AG04449 (cell line): ENCODE measurements at regions not wholly inside any gene's neighbourhood (a gene's known extent, or its start where the extent isn't known, plus 50 kb on each side); places are given as distances from the start of the nearest gene placed in this dataset.
A peak's percentile ranks its signal among the peaks of the same experiment; 100 is the strongest.

Experiments
- CTCF ChIA-PET: fragments of 350-600 bp; formaldehyde crosslinking; extraction: SDS; loops from one replicate; lab custom pipeline; 2021; ENCODE audit warnings: antibody characterized with exemption; lab: Yijun Ruan, JAX
- POLR2A ChIA-PET: fragments of 400-600, 350-600 bp; formaldehyde crosslinking; extraction: SDS; loops from one replicate; lab custom pipeline; 2020; ENCODE audit warnings: antibody characterized with exemption, inconsistent platforms; lab: Yijun Ruan, JAX
- DNase-seq: peaks from one replicate; pipeline ENCODE4 v3.0.0-alpha.2; 2010; ENCODE audit warnings: low read depth, low spot score
- H3K4me3 ChIP-seq: 2 replicates; pipeline ENCODE4 v1.5.1; 2011; ENCODE audit warnings: low read depth, mild to moderate bottlenecking, control low read depth, low read length
- TF ChIP-seq, protein P1 (sequence below): IDR thresholded peaks from one replicate; pipeline ENCODE4 v1.5.1; 2011; ENCODE audit warnings: mild to moderate bottlenecking, moderate library complexity, low read length, control low read depth, inconsistent platforms; ENCODE audit not compliant: insufficient read depth; ENCODE audit errors: missing control alignments

DNA sequence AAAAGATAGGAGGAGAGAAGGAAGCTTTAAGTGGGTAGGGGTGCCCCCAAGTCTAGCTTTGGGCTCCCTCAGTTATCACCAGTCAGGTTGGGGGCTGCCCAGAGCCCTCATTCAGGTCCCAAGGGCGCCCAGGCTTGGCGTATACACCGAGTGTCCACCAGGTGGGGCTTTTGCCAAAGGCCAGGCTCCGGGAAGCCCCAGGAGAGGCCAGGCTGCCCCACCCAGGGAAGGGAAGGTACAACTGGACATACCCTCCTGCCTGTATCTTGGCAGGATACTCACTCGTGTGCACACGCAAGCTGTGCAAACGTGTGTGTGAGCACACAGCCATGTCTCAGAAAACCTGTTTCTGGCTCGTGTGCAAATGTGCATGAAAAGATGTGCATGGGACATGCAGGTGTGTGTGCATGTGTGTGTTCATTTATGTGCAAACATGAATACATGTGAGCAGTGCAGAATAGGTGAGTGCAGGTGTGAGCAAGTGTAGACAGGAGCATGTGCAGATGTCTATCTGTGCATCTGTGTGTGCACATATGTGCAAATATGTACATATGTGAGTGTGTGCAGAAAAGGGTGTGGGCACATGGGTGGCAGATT lies 103.9 kb upstream of the MYL2 start:
- POLR2A ChIA-PET: no interaction called here
- CTCF ChIA-PET: interaction anchor here (2.3 to 2.6 kb wide), 2 partner anchors 275 to 289 kb away, joined by 16 to 17 read pairs; no protein-coding TSS in a partner anchor
- no peak for DNase-seq
- TF ChIP-seq, protein P1, sequence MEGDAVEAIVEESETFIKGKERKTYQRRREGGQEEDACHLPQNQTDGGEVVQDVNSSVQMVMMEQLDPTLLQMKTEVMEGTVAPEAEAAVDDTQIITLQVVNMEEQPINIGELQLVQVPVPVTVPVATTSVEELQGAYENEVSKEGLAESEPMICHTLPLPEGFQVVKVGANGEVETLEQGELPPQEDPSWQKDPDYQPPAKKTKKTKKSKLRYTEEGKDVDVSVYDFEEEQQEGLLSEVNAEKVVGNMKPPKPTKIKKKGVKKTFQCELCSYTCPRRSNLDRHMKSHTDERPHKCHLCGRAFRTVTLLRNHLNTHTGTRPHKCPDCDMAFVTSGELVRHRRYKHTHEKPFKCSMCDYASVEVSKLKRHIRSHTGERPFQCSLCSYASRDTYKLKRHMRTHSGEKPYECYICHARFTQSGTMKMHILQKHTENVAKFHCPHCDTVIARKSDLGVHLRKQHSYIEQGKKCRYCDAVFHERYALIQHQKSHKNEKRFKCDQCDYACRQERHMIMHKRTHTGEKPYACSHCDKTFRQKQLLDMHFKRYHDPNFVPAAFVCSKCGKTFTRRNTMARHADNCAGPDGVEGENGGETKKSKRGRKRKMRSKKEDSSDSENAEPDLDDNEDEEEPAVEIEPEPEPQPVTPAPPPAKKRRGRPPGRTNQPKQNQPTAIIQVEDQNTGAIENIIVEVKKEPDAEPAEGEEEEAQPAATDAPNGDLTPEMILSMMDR: peak; percentile 68
- no peak overlapping the region for H3K4me3 ChIP-seq

DNA sequence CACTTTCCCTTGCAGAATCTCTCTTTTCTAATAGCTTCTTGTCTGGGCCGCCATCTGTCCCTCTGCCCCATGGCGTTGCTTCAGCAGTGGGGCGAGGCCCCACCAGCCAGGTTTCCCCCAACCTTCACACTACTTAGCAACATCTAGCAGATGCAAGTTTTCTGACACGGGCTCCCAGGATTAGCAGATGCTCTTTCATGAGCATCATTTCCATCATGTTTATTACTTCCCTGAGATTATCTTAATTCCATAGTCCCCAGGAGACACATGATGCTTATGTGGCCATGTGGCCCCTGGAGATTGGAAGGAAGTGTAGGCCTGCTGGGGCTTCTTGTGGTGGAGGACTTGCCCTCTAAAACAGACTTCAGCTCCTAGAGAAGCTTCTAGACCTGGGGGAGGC lies 102.0 kb upstream of the MYL2 start:
- DNase-seq: no peak
- H3K4me3 ChIP-seq: no peak overlapping the region
- POLR2A ChIA-PET: no interaction called here
- TF ChIP-seq, protein P1: no peak
- CTCF ChIA-PET: interaction anchor here (2.3 to 2.6 kb wide), 2 partner anchors 277 to 291 kb away, joined by 16 to 17 read pairs; no protein-coding TSS in a partner anchor

GRCh38 chr12:111014547-111014946 lies 94.2 kb upstream of the MYL2 start:
- no peak for DNase-seq
- TF ChIP-seq, protein P1: no peak
- CTCF ChIA-PET: no interaction called here
- H3K4me3 ChIP-seq: no peak overlapping the region
- POLR2A ChIA-PET: no interaction called here

- DNase-seq: no peak
- ChIA-PET CTCF (no interaction called here), POLR2A (no interaction called here)
- H3K4me3 ChIP-seq: no peak overlapping the region
- TF ChIP-seq, protein P1: no peak
Measured at GRCh38 chr12:111012918-111013317, 92.5 kb upstream of the MYL2 start.

DNA sequence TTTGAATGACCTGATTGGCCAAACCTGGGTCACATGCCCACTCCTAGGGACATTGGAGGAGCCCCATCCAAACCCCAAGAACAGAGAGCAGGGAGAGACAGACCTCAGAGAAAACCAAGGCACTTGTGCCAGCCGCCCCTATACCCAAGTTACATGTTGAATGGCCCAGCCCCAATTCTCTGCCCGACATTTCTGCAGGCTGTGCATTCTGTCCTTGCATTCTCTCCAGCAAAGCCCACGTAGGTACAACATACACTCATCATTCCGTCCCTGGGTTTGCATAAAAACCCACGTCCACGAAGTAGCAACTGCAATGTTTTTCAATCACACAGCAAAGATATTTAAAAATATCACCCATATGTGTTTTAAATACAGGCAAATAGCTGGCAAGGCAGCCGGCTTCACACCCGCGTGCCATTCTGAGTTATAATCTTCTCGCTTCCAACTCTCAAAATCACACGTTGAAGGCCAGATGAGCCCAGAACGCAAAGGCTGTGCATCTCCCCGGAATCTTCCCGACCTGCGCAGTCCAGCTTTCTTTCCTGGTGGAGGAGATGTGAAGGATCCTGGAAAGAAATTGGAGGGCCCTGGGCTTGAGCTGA lies 91.7 kb upstream of the MYL2 start:
- TF ChIP-seq, protein P1: no peak
- DNase-seq: no peak
- CTCF ChIA-PET: no interaction called here
- no peak overlapping the region for H3K4me3 ChIP-seq
- POLR2A ChIA-PET: no interaction called here

DNA sequence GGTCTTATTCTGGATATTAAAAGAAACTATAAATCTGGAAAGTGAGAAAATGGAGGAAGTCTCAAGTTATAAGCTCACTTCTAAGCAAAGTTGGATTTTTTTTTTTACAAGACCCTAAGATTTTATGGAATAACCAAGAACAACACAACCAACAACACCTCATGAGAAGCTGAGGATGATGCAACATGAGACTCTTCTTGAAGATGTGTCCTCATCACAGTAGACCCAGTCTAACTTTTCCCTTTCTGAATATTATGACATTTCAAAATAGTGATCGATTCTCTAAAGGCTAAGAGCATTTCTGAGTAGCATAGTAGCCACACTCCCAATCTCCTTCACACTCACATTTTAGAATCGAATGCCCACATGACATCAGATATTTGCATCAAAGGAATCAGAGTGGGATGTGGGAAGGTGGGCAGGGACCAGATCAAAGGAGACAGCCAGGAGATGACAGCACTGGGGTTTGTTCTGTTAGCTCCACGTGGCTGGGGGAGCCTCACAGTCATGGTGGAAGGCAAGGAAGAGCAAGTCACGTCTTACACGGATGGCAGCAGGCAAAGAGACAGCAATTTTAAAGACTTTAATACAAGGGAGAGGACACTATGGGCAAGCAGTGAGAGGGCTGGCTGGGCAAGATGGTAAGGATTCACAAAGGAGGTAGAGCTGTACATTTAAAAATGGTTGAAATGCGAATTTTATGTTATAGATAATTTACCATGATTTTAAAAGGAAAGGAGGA lies 90.7 kb upstream of the MYL2 start:
- DNase-seq: no peak
- CTCF ChIA-PET: no interaction called here
- H3K4me3 ChIP-seq: no peak overlapping the region
- TF ChIP-seq, protein P1: no peak
- POLR2A ChIA-PET: no interaction called here
